Esophagus squamous epithelium (tissue), 5 donors: ENCODE measurements at regions not wholly inside any gene's neighbourhood (a gene's known extent, or its start where the extent isn't known, plus 50 kb on each side); places are given as distances from the start of the nearest gene placed in this dataset.
"Not testable (repeated sequence)": the region's sequence is repeated elsewhere in the genome, so short reads cannot be mapped to it uniquely, and the experiment has no call there.

Experiments
- DNase-seq: peaks from one replicate; lab custom pipeline; 2025; lab: John Stamatoyannopoulos, UW
- H3K27ac ChIP-seq, 4 donors: fragments of 200-600 bp; sonication (generic); one replicate each; pipeline ENCODE4 v1.5.1; 2016 to 2019; ENCODE audit warnings: mild to moderate bottlenecking in 1 of 4
- H3K27me3 ChIP-seq, 4 donors: fragments of 200-600 bp; sonication (generic); 1 replicate in 3 of 4; 2 replicates in 1 of 4; pipeline versions ENCODE4 v1.5.1 to v1.6.0; 2017 to 2021; ENCODE audit warnings: antibody characterized with exemption in 1 of 4
- H3K36me3 ChIP-seq, 3 donors: fragments of 200-600 bp; sonication (generic); one replicate each; pipeline ENCODE4 v1.5.1; 2016 to 2019
- H3K4me1 ChIP-seq, 3 donors: fragments of 200-600 bp; sonication (generic); one replicate each; pipeline ENCODE4 v1.5.1; 2017 to 2019
- H3K4me3 ChIP-seq, 4 donors: fragments of 200-600 bp; sonication (generic); 1 replicate in 3 of 4; 2 replicates in 1 of 4; pipeline ENCODE4 v1.5.1; 2016 to 2019; ENCODE audit warnings: mild to moderate bottlenecking in 2 of 4, moderate library complexity in 1 of 4
- H3K9me3 ChIP-seq, 3 donors: fragments of 200-600 bp; sonication (generic); one replicate each; pipeline ENCODE4 v1.5.1; 2016 to 2019
- POLR2A ChIP-seq, 4 donors: fragments of 450-650 bp; IDR thresholded peaks; one replicate each; pipeline ENCODE4 v1.6.1; 2017; ENCODE audit warnings: antibody characterized with exemption in 4 of 4, mild to moderate bottlenecking in 4 of 4, moderate library complexity in 3 of 4
- WGBS, 2 donors: methylation state at CpG; one replicate each; pipeline ENCODE4 v1.1.5; 2018; 5-methylcytosine and 5-hydroxymethylcytosine counted together
- intact Hi-C: fragments of 100-400 bp; cut with DNase I; formaldehyde crosslinking; loops from one replicate; pipeline ENCODE4 v1.15.0; 2022
- TF ChIP-seq, protein P1 (sequence below), 6 experiments: fragments of 450-650 bp in 4 of 6; fragments of 200-600 bp in 2 of 6; sonication (generic) in 2 of 6; IDR thresholded peaks; one replicate each; pipeline ENCODE4 v1.5.1; 2016 to 2019; ENCODE audit warnings: antibody characterized with exemption in 6 of 6, mild to moderate bottlenecking in 4 of 6, moderate library complexity in 4 of 6
- donor health status: DM: yes; HTN: yes; CAD: no.

DNA sequence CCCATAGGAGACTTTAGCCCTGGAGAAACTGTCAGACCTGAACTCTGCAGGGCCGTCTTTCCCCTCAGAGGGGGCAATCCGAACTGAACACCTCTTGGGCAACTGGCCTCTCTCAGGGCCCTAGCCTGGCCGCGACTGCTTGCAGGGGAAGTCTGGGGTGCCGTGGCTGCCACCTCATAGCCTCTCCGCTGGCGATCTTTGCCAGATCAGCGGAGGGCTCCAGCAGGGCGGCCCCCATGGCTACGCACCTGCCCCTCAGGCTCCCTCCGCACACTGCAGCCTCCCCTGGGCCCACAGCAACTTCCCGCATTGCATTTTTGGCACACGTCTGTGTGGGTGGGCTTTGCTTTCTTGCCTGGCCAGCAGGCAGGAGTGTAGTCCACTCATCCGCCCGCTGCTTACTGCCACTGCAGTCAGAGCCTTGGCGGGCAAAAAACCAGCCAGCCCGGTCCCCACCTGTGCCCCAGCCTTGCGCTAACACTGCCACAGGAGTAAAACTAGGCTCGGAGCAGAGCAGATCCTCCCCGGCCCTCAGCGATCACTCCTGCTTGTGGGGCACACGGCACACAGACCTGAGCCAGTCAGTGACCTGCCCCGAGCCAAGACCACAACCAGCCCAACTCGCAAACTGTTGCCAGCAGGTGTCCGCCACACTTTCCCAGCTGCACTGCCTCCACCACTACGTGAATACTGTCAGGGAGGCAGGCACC, 266.8 kb upstream of the CBLB start:
- H3K27me3 ChIP-seq = no peaks in the 10 kb centered on the region
- H3K9me3 ChIP-seq = no peaks in the 10 kb centered on the region
- H3K27ac ChIP-seq = no peak overlapping the region
- no peak for DNase-seq
- no peaks in the 10 kb centered on the region for H3K36me3 ChIP-seq
- WGBS, 2 donors = 99 to 100% methylated on average over 4 to 14 of the region's 26 CpGs
- TF ChIP-seq, protein P1, sequence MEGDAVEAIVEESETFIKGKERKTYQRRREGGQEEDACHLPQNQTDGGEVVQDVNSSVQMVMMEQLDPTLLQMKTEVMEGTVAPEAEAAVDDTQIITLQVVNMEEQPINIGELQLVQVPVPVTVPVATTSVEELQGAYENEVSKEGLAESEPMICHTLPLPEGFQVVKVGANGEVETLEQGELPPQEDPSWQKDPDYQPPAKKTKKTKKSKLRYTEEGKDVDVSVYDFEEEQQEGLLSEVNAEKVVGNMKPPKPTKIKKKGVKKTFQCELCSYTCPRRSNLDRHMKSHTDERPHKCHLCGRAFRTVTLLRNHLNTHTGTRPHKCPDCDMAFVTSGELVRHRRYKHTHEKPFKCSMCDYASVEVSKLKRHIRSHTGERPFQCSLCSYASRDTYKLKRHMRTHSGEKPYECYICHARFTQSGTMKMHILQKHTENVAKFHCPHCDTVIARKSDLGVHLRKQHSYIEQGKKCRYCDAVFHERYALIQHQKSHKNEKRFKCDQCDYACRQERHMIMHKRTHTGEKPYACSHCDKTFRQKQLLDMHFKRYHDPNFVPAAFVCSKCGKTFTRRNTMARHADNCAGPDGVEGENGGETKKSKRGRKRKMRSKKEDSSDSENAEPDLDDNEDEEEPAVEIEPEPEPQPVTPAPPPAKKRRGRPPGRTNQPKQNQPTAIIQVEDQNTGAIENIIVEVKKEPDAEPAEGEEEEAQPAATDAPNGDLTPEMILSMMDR (IDR thresholded peaks at IDR 0.05) = no peak
- TF ChIP-seq POLR2A (IDR thresholded peaks at IDR 0.05) = no peak
- peaks cover 0 to 22% (median 6%) of the 10 kb centered on the region in 3 donors for H3K4me1 ChIP-seq
- intact Hi-C loops = no loop called here
- H3K4me3 ChIP-seq = no peak overlapping the region

DNA sequence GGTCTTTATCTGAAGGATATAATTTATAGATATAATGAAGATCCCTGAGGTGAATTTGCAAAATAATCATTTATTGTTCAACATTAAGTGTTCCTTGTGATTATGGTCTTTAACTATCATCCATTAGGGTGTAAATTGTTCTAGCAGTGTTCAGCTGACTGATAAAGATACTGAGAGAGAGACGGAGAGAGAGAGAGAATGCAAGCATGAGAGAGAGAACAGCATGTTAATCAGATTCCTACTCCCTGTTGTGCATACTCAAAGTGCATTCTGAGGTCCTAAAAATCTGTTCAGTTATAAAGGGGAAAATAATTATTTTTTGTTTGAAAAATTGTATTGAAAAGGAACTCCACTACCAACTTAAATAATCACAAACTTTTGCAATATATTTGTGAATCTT, 271.0 kb upstream of the CBLB start:
- H3K4me1 ChIP-seq = peaks cover 0 to 14% (median 0%) of the 10 kb centered on the region in 3 donors
- H3K27me3 ChIP-seq = no peaks in the 10 kb centered on the region
- DNase-seq = no peak
- intact Hi-C loops = no loop called here
- no peaks in the 10 kb centered on the region for H3K36me3 ChIP-seq
- H3K4me3 ChIP-seq = no peak overlapping the region
- H3K27ac ChIP-seq = no peak overlapping the region
- no peak for TF ChIP-seq POLR2A (IDR thresholded peaks at IDR 0.05)
- TF ChIP-seq, protein P1 (IDR thresholded peaks at IDR 0.05) = no peak
- H3K9me3 ChIP-seq = no peaks in the 10 kb centered on the region
- 40 to 85% methylated on average over 1 of the region's 1 CpG for whole genome bisulfite sequencing, 2 donors

GRCh38 chr3:106140431-106140830, 271.6 kb upstream of the CBLB start:
- intact Hi-C loops = no loop called here
- Histone ChIP-seq H3K9me3 (no peaks in the 10 kb centered on the region), H3K4me3 (no peak overlapping the region), H3K36me3 (no peaks in the 10 kb centered on the region), H3K27me3 (no peaks in the 10 kb centered on the region), H3K4me1 (peaks cover 0 to 14% (median 0%) of the 10 kb centered on the region in 3 donors), H3K27ac (no peak overlapping the region)
- TF ChIP-seq, protein P1 (IDR thresholded peaks at IDR 0.05) = no peak
- no peak for TF ChIP-seq POLR2A (IDR thresholded peaks at IDR 0.05)
- no peak for DNase-seq

- TF ChIP-seq, protein P1 (IDR thresholded peaks at IDR 0.05) = no peak
- no peak for TF ChIP-seq POLR2A (IDR thresholded peaks at IDR 0.05)
- intact Hi-C loops = no loop called here
- no peak for DNase-seq
- Histone ChIP-seq H3K27ac (no peak overlapping the region), H3K4me1 (peaks cover 0 to 14% (median 0%) of the 10 kb centered on the region in 3 donors), H3K4me3 (no peak overlapping the region), H3K36me3 (no peaks in the 10 kb centered on the region), H3K27me3 (no peaks in the 10 kb centered on the region), H3K9me3 (peaks cover 0 to 8% (median 0%) of the 10 kb centered on the region in 3 donors)
- WGBS, 2 donors = 75 to 80% methylated on average over 2 of the region's 2 CpGs
These were observed 275.2 kb upstream of the CBLB start for GRCh38 chr3:106144030-106144429.

GRCh38 chr3:106148440-106149082, 279.7 kb upstream of the CBLB start:
- H3K27me3 ChIP-seq, DNase-seq, H3K9me3 ChIP-seq, intact Hi-C loops, H3K27ac ChIP-seq, H3K36me3 ChIP-seq, H3K4me1 ChIP-seq, H3K4me3 ChIP-seq: not testable (repeated sequence)
- 96 to 100% methylated on average over 3 to 8 of the region's 28 CpGs for WGBS, 2 donors
